Breast epithelium (tissue), 4 donors: ENCODE measurements at regions not wholly inside any gene's neighbourhood (a gene's known extent, or its start where the extent isn't known, plus 50 kb on each side); places are given as distances from the start of the nearest gene placed in this dataset.
"Not testable (repeated sequence)": the region's sequence is repeated elsewhere in the genome, so short reads cannot be mapped to it uniquely, and the experiment has no call there.

Experiments used
- DNase-seq, 2 donors: peaks; one replicate each; pipeline ENCODE4 v3.0.0-alpha.2; 2019; ENCODE audit warnings: low spot score in 2 of 2
- H3K27ac ChIP-seq, 2 donors: fragments of 200-600 bp; sonication (generic) in 1 of 2; one replicate each; pipeline ENCODE4 v1.5.1; 2016 to 2019; ENCODE audit warnings: mild to moderate bottlenecking in 1 of 2
- H3K27me3 ChIP-seq, 2 donors: fragments of 200-600 bp; sonication (generic) in 1 of 2; one replicate each; pipeline versions ENCODE4 v1.5.1 to v1.6.0; 2017 to 2019; ENCODE audit warnings: control low read depth in 1 of 2, mild to moderate bottlenecking in 1 of 2
- H3K36me3 ChIP-seq: fragments of 200-600 bp; one replicate; pipeline ENCODE4 v1.5.1; 2019
- H3K4me1 ChIP-seq, 2 donors: fragments of 200-600 bp; sonication (generic); one replicate each; pipeline ENCODE4 v1.5.1; 2016 to 2019; ENCODE audit warnings: control low read depth in 1 of 2
- H3K4me3 ChIP-seq, 3 donors: fragments of 200-600 bp; sonication (generic); 1 replicate in 2 of 3; 2 replicates in 1 of 3; pipeline ENCODE4 v1.5.1; 2016 to 2019; ENCODE audit warnings: mild to moderate bottlenecking in 3 of 3, moderate library complexity in 2 of 3
- H3K9me3 ChIP-seq, 2 donors: fragments of 200-600 bp; sonication (generic) in 1 of 2; one replicate each; pipeline ENCODE4 v1.5.1; 2016 to 2019; ENCODE audit warnings: control low read depth in 1 of 2
- POLR2A ChIP-seq: fragments of 450-650 bp; IDR thresholded peaks from one replicate; pipeline ENCODE4 v1.6.1; 2016; ENCODE audit warnings: antibody characterized with exemption, mild to moderate bottlenecking, moderate library complexity
- POLR2AphosphoS5 ChIP-seq, 3 donors: sonication (generic); formaldehyde crosslinking; IDR thresholded peaks; one replicate each; pipeline ENCODE4 v1.6.1; 2017; ENCODE audit warnings: antibody characterized with exemption in 3 of 3
- intact Hi-C: fragments of 100-400 bp; cut with DNase I; formaldehyde crosslinking; loops from one replicate; pipeline ENCODE4 v1.15.1; 2023; ENCODE audit warnings: low total_unique reads
- TF ChIP-seq, protein P1 (sequence below), 3 donors: fragments of 450-650 bp; IDR thresholded peaks; one replicate each; pipeline ENCODE4 v1.5.1; 2016 to 2017; ENCODE audit warnings: antibody characterized with exemption in 3 of 3, mild to moderate bottlenecking in 3 of 3, moderate library complexity in 3 of 3

GRCh38 chr6:98056955-98057354, 773.9 kb upstream of the MMS22L start:
- H3K4me1 ChIP-seq, result no peaks in the 10 kb centered on the region
- H3K27me3 ChIP-seq, result no peaks in the 10 kb centered on the region
- no peak overlapping the region for H3K27ac ChIP-seq
- intact Hi-C loops, result no loop called here
- no peak overlapping the region for H3K4me3 ChIP-seq
- no peak for TF ChIP-seq POLR2A
- TF ChIP-seq POLR2AphosphoS5 (IDR thresholded peaks at IDR 0.05), result no peak
- TF ChIP-seq, protein P1, sequence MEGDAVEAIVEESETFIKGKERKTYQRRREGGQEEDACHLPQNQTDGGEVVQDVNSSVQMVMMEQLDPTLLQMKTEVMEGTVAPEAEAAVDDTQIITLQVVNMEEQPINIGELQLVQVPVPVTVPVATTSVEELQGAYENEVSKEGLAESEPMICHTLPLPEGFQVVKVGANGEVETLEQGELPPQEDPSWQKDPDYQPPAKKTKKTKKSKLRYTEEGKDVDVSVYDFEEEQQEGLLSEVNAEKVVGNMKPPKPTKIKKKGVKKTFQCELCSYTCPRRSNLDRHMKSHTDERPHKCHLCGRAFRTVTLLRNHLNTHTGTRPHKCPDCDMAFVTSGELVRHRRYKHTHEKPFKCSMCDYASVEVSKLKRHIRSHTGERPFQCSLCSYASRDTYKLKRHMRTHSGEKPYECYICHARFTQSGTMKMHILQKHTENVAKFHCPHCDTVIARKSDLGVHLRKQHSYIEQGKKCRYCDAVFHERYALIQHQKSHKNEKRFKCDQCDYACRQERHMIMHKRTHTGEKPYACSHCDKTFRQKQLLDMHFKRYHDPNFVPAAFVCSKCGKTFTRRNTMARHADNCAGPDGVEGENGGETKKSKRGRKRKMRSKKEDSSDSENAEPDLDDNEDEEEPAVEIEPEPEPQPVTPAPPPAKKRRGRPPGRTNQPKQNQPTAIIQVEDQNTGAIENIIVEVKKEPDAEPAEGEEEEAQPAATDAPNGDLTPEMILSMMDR (IDR thresholded peaks at IDR 0.05), result no peak
- H3K9me3 ChIP-seq, result no peaks in the 10 kb centered on the region
- H3K36me3 ChIP-seq, result no peaks in the 10 kb centered on the region
- no peak for DNase-seq

- no peaks in the 10 kb centered on the region for H3K4me1 ChIP-seq
- H3K4me3 ChIP-seq, result no peak overlapping the region
- DNase-seq, result no peak
- H3K27me3 ChIP-seq, result no peaks in the 10 kb centered on the region
- TF ChIP-seq POLR2A, result no peak
- TF ChIP-seq POLR2AphosphoS5 (IDR thresholded peaks at IDR 0.05), result no peak
- TF ChIP-seq, protein P1 (IDR thresholded peaks at IDR 0.05), result no peak
- H3K27ac ChIP-seq, result no peak overlapping the region
- H3K9me3 ChIP-seq, result peaks cover 0 to 6% of the 10 kb centered on the region in 2 donors
- intact Hi-C loops, result no loop called here
- H3K36me3 ChIP-seq, result no peaks in the 10 kb centered on the region
Measured at GRCh38 chr6:98067375-98067774, 767.0 kb upstream of the POU3F2 start.

GRCh38 chr6:98088537-98088936, 745.8 kb upstream of the POU3F2 start:
- intact Hi-C loops, H3K9me3 ChIP-seq: not testable (repeated sequence)

GRCh38 chr6:98092331-98092730, 742.0 kb upstream of the POU3F2 start:
- Histone ChIP-seq H3K27me3 (no peaks in the 10 kb centered on the region), H3K27ac (no peak overlapping the region), H3K36me3 (no peaks in the 10 kb centered on the region), H3K4me1 (no peaks in the 10 kb centered on the region), H3K9me3 (no peaks in the 10 kb centered on the region), H3K4me3 (no peak overlapping the region)
- no peak for TF ChIP-seq POLR2A
- TF ChIP-seq, protein P1 (IDR thresholded peaks at IDR 0.05), result no peak
- intact Hi-C loops, result no loop called here
- no peak for DNase-seq

More at GRCh38 chr6:98088537-98088936, 745.8 kb upstream of the POU3F2 start:
- not testable (repeated sequence) for H3K36me3 ChIP-seq, H3K4me3 ChIP-seq, H3K27me3 ChIP-seq, DNase-seq, H3K27ac ChIP-seq, H3K4me1 ChIP-seq

- TF ChIP-seq, protein P1 (IDR thresholded peaks at IDR 0.05), result no peak
- TF ChIP-seq POLR2AphosphoS5 (IDR thresholded peaks at IDR 0.05), result no peak
- TF ChIP-seq POLR2A, result no peak
- no peak overlapping the region for H3K27ac ChIP-seq
- intact Hi-C loops, result no loop called here
Measured at GRCh38 chr6:98094696-98095095, 739.7 kb upstream of the POU3F2 start.

GRCh38 chr6:98107801-98108200, 726.6 kb upstream of the POU3F2 start:
- no peak for DNase-seq
- Histone ChIP-seq H3K9me3 (peaks cover 0 to 25% of the 10 kb centered on the region in 2 donors), H3K4me3 (no peak overlapping the region), H3K27me3 (no peaks in the 10 kb centered on the region), H3K27ac (no peak overlapping the region), H3K36me3 (no peaks in the 10 kb centered on the region), H3K4me1 (no peaks in the 10 kb centered on the region)
- intact Hi-C loops, result no loop called here
- TF ChIP-seq POLR2A (no peak), POLR2AphosphoS5 (IDR thresholded peaks at IDR 0.05) (no peak)
- TF ChIP-seq, protein P1 (IDR thresholded peaks at IDR 0.05), result no peak

More at GRCh38 chr6:98094696-98095095, 739.7 kb upstream of the POU3F2 start:
- H3K4me3 ChIP-seq, result no peak overlapping the region
- no peaks in the 10 kb centered on the region for H3K4me1 ChIP-seq
- H3K36me3 ChIP-seq, result no peaks in the 10 kb centered on the region
- no peaks in the 10 kb centered on the region for H3K9me3 ChIP-seq
- no peaks in the 10 kb centered on the region for H3K27me3 ChIP-seq
- DNase-seq, result no peak
